ENCODE measurements at regions not wholly inside any gene's neighbourhood (a gene's known extent, or its start where the extent isn't known, plus 50 kb on each side); places are given as distances from the start of the nearest gene placed in this dataset.
"Not testable (repeated sequence)": the region's sequence is repeated elsewhere in the genome, so short reads cannot be mapped to it uniquely, and the experiment has no call there.

DNA sequence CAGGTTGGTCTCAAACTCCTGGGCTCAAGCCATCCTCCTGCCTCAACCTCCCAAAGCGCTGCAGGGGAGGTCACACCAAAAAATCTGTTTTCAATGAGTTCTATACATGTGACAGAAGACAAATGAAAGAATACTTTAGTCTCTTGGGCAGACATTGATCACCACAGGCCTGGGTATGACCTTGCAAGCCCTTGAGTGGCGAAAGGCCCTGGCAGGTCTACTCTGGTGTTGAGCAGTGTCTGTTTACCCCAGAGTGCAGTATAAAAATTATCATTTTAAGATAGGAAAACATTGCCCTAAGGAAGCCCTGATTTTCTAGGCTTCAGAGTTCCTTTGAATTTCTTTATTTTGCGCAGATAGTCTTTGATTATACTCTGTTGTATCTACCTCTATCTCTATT lies 61.6 kb upstream of the GBE1 start:
- H3K4me3 ChIP-seq (ENCODE audit: low read depth, low read length), result no peak overlapping the region
- DNase-seq (ENCODE audit: low read depth), result no peak
- TF ChIP-seq, protein P1, sequence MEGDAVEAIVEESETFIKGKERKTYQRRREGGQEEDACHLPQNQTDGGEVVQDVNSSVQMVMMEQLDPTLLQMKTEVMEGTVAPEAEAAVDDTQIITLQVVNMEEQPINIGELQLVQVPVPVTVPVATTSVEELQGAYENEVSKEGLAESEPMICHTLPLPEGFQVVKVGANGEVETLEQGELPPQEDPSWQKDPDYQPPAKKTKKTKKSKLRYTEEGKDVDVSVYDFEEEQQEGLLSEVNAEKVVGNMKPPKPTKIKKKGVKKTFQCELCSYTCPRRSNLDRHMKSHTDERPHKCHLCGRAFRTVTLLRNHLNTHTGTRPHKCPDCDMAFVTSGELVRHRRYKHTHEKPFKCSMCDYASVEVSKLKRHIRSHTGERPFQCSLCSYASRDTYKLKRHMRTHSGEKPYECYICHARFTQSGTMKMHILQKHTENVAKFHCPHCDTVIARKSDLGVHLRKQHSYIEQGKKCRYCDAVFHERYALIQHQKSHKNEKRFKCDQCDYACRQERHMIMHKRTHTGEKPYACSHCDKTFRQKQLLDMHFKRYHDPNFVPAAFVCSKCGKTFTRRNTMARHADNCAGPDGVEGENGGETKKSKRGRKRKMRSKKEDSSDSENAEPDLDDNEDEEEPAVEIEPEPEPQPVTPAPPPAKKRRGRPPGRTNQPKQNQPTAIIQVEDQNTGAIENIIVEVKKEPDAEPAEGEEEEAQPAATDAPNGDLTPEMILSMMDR (IDR thresholded peaks at IDR 0.05; ENCODE audit: low read depth, low read length, missing control alignments), result no peak

GRCh38 chr3:81816473-81817250 lies 55.2 kb upstream of the GBE1 start:
- DNase-seq (ENCODE audit: low read depth), result peak; percentile 74
- no peak overlapping the region for H3K4me3 ChIP-seq (ENCODE audit: low read depth, low read length)
- TF ChIP-seq, protein P1 (IDR thresholded peaks at IDR 0.05; ENCODE audit: low read depth, low read length, missing control alignments), result no peak

DNA sequence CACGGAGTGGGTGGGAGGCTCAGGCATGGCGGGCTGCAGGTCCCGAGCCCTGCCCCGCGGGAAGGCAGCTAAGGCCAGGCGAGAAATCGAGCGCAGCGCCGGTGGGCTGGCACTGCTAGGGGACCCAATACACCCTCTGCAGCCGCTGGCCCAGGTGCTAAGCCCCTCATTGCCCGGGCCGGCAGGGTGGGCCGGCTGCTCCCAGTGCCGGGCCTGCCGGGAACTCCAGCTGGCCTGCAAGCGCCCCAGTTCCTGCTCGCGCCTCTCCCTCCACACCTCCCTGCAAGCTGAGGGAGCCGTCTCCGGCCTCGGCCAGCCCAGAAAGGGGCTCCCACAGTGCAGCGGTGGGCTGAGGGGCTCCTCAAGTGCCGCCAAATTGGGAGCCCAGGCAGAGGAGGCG lies 50.7 kb upstream of the GBE1 start:
- DNase-seq (ENCODE audit: low read depth); H3K4me3 ChIP-seq (ENCODE audit: low read depth, low read length): not testable (repeated sequence)

Data from GM12864 (cell line).